Renal cortex interstitium (tissue), 11 donors: ENCODE measurements at regions not wholly inside any gene's neighbourhood (a gene's known extent, or its start where the extent isn't known, plus 50 kb on each side); places are given as distances from the start of the nearest gene placed in this dataset.

Experiments
- DNase-seq, 11 donors: peaks; one replicate each; pipeline ENCODE4 v3.0.0-alpha.2; 2013; ENCODE audit warnings: low read depth in 9 of 11, low spot score in 4 of 11; ENCODE audit errors: extremely low read depth in 1 of 11

- DNase-seq = no peak
Measured at GRCh38 chr5:17872204-17872603, 237.9 kb downstream of the TAF11L14 start.

- no peak for DNase-seq
Measured at GRCh38 chr5:17878541-17878940, 244.3 kb downstream of the TAF11L14 start.

DNA sequence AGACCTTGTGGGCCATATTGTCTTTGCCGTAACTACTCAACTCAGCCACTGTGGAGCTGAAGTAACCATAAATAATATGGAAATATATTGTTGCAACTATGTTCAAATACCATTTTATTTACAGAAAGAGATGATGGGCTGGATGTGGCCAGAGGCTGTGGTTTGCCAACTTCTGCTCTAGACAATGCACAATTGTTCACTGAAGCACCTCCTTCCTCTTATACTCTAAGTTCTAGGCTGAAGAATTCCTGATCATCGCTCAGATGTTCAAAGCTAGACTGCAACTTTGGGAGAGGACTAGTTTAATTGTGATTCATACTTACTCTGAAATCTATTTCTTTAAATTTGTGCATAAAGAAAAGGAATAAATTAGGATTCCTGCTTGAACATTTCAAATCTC lies 245.0 kb downstream of the TAF11L14 start:
- DNase-seq = no peak

GRCh38 chr5:17880869-17881268 lies 246.6 kb downstream of the TAF11L14 start:
- DNase-seq = no peak

DNA sequence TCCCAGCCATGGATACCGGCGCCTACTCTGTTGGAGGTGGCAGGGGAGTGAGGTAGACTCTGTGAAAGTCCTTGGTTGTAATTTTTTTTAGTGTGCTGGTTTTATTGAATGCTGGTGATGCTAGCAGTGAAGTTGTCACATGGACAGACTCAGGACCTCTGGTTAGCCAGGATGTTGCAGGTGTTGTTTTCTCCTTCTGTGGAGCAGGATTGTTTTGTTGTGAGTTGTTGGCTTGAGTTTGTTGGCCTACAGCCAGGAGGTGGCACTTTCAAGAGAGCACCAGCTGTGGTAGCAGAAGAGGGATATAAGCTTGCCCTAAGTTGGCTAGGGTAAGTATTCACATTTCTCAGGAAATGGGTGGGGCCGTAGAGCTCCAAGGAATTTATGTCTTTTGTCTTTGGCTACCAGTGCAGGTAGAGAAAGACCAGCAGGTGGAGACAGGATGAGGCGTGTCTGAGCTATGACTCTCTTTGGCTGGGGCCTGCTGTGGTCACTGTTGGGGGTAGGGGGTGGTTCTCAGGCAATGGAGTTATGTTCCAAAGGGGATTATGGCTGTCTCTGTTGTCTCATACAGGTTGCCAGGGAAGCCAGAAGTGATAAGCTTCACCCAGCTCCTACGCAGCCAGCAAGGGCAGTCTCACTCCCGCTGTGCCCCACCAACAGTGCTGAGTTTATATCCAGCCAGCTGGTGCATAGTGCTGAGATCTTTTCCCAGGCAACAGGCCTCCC lies 248.7 kb downstream of the TAF11L14 start:
- no peak for DNase-seq

GRCh38 chr5:17888155-17888554 lies 253.9 kb downstream of the TAF11L14 start:
- DNase-seq = no peak

GRCh38 chr5:17890501-17890900 lies 256.2 kb downstream of the TAF11L14 start:
- no peak for DNase-seq

DNA sequence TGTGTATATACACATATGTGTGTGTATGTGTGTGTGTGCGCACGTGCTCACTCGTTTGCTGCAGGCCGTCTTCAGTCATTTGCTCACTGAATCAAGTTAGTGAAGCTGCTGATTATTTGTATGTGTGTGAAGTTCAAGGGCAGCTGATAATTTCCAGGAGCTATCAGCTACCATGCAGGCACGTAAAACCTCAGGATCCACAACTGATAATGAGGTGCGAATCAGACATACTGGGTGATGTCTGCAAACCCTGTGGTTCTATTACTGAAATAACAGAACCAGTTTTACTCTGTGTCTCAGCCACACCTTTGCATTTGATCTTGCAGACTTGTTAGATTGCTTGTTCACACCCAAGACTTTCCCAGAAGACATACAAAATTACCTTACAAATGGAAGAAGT lies 257.6 kb downstream of the TAF11L14 start:
- DNase-seq = no peak

- DNase-seq = no peak
Measured at GRCh38 chr5:17893026-17893635, 258.9 kb downstream of the TAF11L14 start.

GRCh38 chr5:17895288-17896033 lies 261.2 kb downstream of the TAF11L14 start:
- DNase-seq = no peak

- no peak for DNase-seq
Measured at GRCh38 chr5:17896605-17897004, 262.3 kb downstream of the TAF11L14 start.

- DNase-seq = no peak
Measured at GRCh38 chr5:17897776-17898175, 263.5 kb downstream of the TAF11L14 start.

- DNase-seq = no peak
Measured at GRCh38 chr5:17898766-17899165, 264.5 kb downstream of the TAF11L14 start.

GRCh38 chr5:17907094-17907493 lies 272.8 kb downstream of the TAF11L14 start:
- no peak for DNase-seq

DNA sequence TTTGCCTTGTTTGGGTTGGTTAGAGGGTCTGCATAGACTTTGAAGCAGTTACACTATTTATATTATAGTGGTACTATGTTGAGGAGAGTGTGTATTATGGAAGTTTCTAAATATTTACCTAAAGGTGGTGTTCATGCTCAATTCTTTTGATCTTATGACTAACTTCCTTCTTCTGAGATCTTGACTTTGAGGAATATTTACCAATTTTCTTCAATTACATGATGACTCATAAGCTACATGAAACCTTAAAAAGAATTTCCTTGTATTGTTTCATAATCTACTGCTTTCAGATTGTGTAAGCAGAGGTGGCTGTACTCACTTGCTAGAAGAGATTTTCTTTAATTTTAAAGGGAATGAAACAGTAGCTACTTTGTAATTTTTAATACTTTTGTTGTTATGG lies 276.1 kb downstream of the TAF11L14 start:
- no peak for DNase-seq

DNA sequence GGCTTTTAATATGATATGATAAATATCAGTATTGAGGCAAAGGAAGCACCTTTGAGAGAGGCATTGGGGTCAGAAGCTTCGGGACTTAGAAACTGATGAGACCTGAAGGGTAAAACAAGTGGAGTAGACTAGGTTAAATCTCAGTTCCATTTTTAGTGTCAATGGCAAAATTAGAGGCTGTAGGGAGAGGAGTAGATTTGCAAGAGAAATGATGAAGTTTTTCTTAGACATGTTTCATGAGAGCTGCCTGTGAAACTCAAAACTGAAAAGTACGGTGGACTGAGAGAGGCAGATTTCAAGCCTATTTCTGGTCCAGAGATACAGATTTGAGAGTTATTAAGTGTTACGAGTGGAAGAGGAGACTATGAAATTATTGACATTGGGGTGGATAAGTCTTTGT lies 278.5 kb downstream of the TAF11L14 start:
- DNase-seq = no peak

- no peak for DNase-seq
Measured at GRCh38 chr5:17916446-17916845, 282.2 kb downstream of the TAF11L14 start.

DNA sequence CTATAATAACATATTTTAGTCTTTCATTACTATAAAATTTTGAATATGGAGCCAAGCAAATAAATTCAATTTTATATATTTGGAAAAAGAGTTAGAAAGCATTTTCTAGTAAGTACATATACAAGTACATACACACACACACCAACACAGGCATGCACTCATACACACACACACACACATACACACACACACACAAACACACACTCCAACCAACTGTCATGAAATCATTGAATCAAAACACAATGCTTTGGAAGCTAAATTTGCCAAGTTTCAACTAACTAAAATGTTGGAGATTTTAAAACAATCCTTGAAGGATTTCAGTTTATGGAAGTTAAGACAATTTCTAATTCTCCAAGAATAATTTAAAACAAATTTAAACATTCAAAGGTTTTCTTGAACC lies 283.2 kb downstream of the TAF11L14 start:
- DNase-seq = no peak

GRCh38 chr5:17918373-17919104 lies 284.3 kb downstream of the TAF11L14 start:
- no peak for DNase-seq

GRCh38 chr5:17925276-17925675 lies 291.0 kb downstream of the TAF11L14 start:
- no peak for DNase-seq
